Heart right ventricle (tissue), 16 donors: ENCODE measurements at regions not wholly inside any gene's neighbourhood (a gene's known extent, or its start where the extent isn't known, plus 50 kb on each side); places are given as distances from the start of the nearest gene placed in this dataset.

Experiments
- ATAC-seq, 8 donors: fragments of 200-7000 bp; cut with Tn5 transposase; one replicate each; pipeline ENCODE4 v1.9.1; 2020; ENCODE audit warnings: mild to moderate bottlenecking in 8 of 8, moderate library complexity in 8 of 8, moderate number of reproducible peaks in 1 of 8
- DNase-seq, 2 donors: peaks; one replicate each; pipeline ENCODE4 v3.0.0-alpha.2; 2020
- H3K27ac ChIP-seq, 10 donors: fragments of 200-600 bp; sonication (generic) in 2 of 10; one replicate each; pipeline versions ENCODE4 v1.5.0 to v1.8.0; 2020 to 2022; ENCODE audit warnings: mild to moderate bottlenecking in 3 of 10
- H3K27me3 ChIP-seq, 7 donors: fragments of 200-600 bp; one replicate each; pipeline ENCODE4 v1.8.0; 2021 to 2022; ENCODE audit warnings: mild to moderate bottlenecking in 2 of 7
- H3K36me3 ChIP-seq, 9 donors: fragments of 200-600 bp; sonication (generic) in 1 of 9; one replicate each; pipeline versions ENCODE4 v1.5.0 to v1.8.0; 2020 to 2022; ENCODE audit warnings: mild to moderate bottlenecking in 2 of 9
- H3K4me1 ChIP-seq, 9 donors: fragments of 200-600 bp; sonication (generic) in 1 of 9; one replicate each; pipeline versions ENCODE4 v1.5.0 to v1.8.0; 2020 to 2022; ENCODE audit warnings: mild to moderate bottlenecking in 4 of 9
- H3K4me3 ChIP-seq, 10 donors: fragments of 200-600 bp; sonication (generic) in 2 of 10; one replicate each; pipeline versions ENCODE4 v1.5.0 to v1.8.0; 2020 to 2022; ENCODE audit warnings: mild to moderate bottlenecking in 7 of 10, moderate library complexity in 2 of 10
- H3K9me3 ChIP-seq, 11 donors: fragments of 200-600 bp in 10 of 11; sonication (generic) in 2 of 11; one replicate each; pipeline versions ENCODE4 v1.5.0 to v1.8.0; 2013 to 2022; ENCODE audit warnings: mild to moderate bottlenecking in 2 of 11, control low read depth in 1 of 11, moderate library complexity in 1 of 11
- CTCF ChIP-seq, 9 donors: fragments of 200-600 bp; sonication (generic) in 2 of 9; IDR thresholded peaks; one replicate each; pipeline versions ENCODE4 v1.5.0 to v1.8.0; 2021 to 2022; ENCODE audit warnings: antibody characterized with exemption in 9 of 9, mild to moderate bottlenecking in 5 of 9, moderate library complexity in 1 of 9
- WGBS, 2 donors: extraction: QIAGEN DNeasy Blood & Tissue Kit; methylation state at CpG; one replicate each; pipeline ENCODE4 v1.1.7; 2013; ENCODE audit warnings: inconsistent platforms in 1 of 2; 5-methylcytosine and 5-hydroxymethylcytosine counted together
- intact Hi-C, 10 donors: fragments of 100-400 bp; cut with DNase I; formaldehyde crosslinking; loops; one replicate each; pipeline versions ENCODE4 v1.11.1 to v1.14.2; 2022
- donor health status: Arrhythmogenic right ventricular cardiomyopathy.
- donor health status: ischemic (EF 13 %, LVEDD 7.1; RV severe dilation, severe dysfunction).
- donor health status: healthy with polysubstance abuse.
- donor health status: DM: no; HTN: yes; CAD: no.
- donor health status: DM: no; HTN: no; CAD: no.
- donor health status: ischemic (EF 25% LVEDD 6.9; RV normal size, moderate dysfunction).
- donor health status: ischemic (EF 25% LVEDD 5.7; RV mildly dilated, moderate dysfunction).
- donor health status: healthy.
- donor health status: DM: yes; HTN: yes; CAD: no.
- donor health status: Ischemic cardiomyopathy.
- donor health status: ischemic (EF 35%, LVEDD 5.7; RV mildly dilated, moderate dysfunction).
- donor health status: nonischemic (EF 11% LVEDD 7.7; RV severe dilation, severe dysfunction).
- donor health status: DM: yes; HTN: yes; CAD: no.
- donor health status: PGD.
- donor health status: ischemic (EF 29% LVEDD 5.4; RV normal size, mild dysfunction).
- donor health status: nonischemic (EF 23%, LVEDD 6.1; RV moderate dilation, normal function).

DNA sequence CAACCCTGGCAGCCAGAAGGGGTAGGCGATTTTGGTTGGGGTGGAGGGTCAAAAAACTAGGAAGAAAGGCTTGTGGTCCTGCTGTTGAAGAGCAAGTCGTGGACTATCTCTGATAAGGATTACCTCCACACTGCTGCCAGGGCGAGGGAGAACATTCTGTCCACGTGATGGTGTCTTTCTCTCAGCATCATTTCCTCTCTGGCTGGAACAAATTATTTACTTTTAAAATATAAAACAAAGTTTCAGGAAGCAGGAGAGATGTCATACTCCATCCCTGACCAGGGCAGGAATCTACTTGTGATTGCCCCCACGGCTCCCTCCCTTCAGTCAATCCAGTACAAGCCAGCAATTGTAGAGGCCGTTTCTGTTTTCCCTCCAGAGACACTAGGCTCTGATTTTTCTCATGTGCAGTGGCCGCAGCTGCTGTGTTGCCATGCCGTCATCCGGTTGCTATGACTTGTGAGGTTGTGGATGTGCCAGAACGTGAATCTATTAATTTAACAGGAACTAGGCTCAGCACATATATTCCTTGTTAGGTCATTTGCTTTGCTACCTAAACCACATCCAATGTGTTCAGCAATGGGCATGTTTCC, 61.5 kb upstream of the PTGR2 start:
- no peak for TF ChIP-seq CTCF (IDR thresholded peaks at IDR 0.05)
- WGBS, 2 donors, result 36 to 43% methylated on average over 10 of the region's 10 CpGs
- peak; percentile 24 to 76 (median 52) for ATAC-seq
- Histone ChIP-seq H3K36me3 (no peaks in the 10 kb centered on the region), H3K9me3 (no peaks in the 10 kb centered on the region), H3K27me3 (no peaks in the 10 kb centered on the region), H3K4me3 (peak overlapping the region in 1 of 10 donors; percentile 10), H3K27ac (peak overlapping the region; percentile 64 to 100 (median 98)), H3K4me1 (peaks cover 24 to 67% (median 50%) of the 10 kb centered on the region in 9 donors)
- intact Hi-C loops, result loop anchor here in 9 of 10 donors (5.0 to 10.0 kb wide), 5 partner anchors 37 to 65 kb away; no protein-coding TSS in a partner anchor
- DNase-seq, result peak; percentile 54 to 85

DNA sequence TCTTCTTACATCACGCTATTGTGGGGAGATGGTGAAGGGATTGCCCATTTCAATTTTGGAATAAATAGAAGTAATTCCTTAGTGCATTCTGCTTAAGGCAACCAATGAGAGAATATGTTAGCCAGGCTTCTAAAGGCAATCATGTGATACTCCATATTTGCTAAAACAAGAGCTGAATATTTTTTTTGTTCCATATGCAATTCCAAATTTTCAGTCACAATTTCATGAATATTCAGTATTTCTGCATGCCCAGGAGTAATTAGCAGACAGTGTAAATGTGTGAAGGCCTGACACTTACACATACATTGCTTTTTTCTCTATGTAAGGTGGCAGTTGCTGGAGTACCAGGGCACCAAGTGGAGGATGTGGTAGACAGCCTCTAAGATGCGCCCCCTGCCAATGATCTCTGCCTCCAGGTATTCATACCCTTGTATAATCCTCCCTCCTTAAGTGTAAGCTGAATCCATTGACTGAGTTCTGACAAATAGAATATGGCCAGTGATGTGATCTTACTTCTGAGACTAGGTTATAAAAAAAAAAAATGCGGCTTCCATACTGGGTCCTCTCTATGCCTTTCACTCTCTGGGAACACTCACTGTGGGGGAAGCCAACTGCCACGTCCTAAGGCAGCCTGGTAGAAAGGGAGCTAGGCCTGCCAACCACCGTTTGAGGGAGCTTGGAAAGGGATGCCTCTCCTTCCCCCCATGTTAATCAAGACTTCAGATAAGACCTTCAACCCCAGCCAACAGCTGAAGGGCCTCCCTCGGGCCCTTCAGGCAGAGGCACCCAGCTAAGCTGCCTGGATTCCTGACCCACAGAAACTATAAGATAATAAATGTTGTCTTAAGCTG, 62.7 kb upstream of the PTGR2 start:
- whole genome bisulfite sequencing, 2 donors, result 55 to 65% methylated on average over 6 of the region's 6 CpGs
- H3K27me3 ChIP-seq, result no peaks in the 10 kb centered on the region
- intact Hi-C loops, result loop anchor here in 9 of 10 donors (5.0 to 10.0 kb wide), 5 partner anchors 37 to 64 kb away; no protein-coding TSS in a partner anchor
- no peak for TF ChIP-seq CTCF (IDR thresholded peaks at IDR 0.05)
- no peak overlapping the region for H3K4me3 ChIP-seq
- H3K36me3 ChIP-seq, result no peaks in the 10 kb centered on the region
- H3K9me3 ChIP-seq, result no peaks in the 10 kb centered on the region
- ATAC-seq, result no peak
- H3K4me1 ChIP-seq, result peaks cover 35 to 67% (median 58%) of the 10 kb centered on the region in 9 donors
- DNase-seq, result no peak
- H3K27ac ChIP-seq, result peak overlapping the region; percentile 64 to 100 (median 98)

- no peak for ATAC-seq
- no peaks in the 10 kb centered on the region for H3K9me3 ChIP-seq
- peak overlapping the region in 5 of 10 donors; percentile 76 to 84 (median 77) for H3K4me3 ChIP-seq
- H3K27ac ChIP-seq, result peak overlapping the region; percentile 97 to 100 (median 98)
- H3K4me1 ChIP-seq, result peaks cover 42 to 71% (median 65%) of the 10 kb centered on the region in 9 donors
- TF ChIP-seq CTCF (IDR thresholded peaks at IDR 0.05), result no peak
- H3K36me3 ChIP-seq, result no peaks in the 10 kb centered on the region
- 80 to 83% methylated on average over 4 of the region's 4 CpGs for WGBS, 2 donors
- H3K27me3 ChIP-seq, result no peaks in the 10 kb centered on the region
- intact Hi-C loops, result loop anchor here in 9 of 10 donors (5.0 to 10.0 kb wide), 5 partner anchors 36 to 63 kb away; no protein-coding TSS in a partner anchor
- no peak for DNase-seq
Observed at GRCh38 chr14:73788317-73788598, 63.4 kb upstream of the PTGR2 start.

GRCh38 chr14:73787486-73788316, 63.9 kb upstream of the PTGR2 start:
- intact Hi-C loops, result loop anchor here in 9 of 10 donors (2.0 to 10.0 kb wide), 7 partner anchors 27 to 63 kb away; a partner anchor contains a TSS
- H3K4me1 ChIP-seq, result peaks cover 45 to 77% (median 70%) of the 10 kb centered on the region in 9 donors
- H3K9me3 ChIP-seq, result no peaks in the 10 kb centered on the region
- ATAC-seq (no peak), DNase-seq (no peak)
- H3K4me3 ChIP-seq, result peak overlapping the region; percentile 48 to 98 (median 76)
- no peaks in the 10 kb centered on the region for H3K27me3 ChIP-seq
- TF ChIP-seq CTCF (IDR thresholded peaks at IDR 0.05), result no peak
- 2% methylated on average over 17 of the region's 17 CpGs for WGBS, 2 donors
- H3K36me3 ChIP-seq, result no peaks in the 10 kb centered on the region
- H3K27ac ChIP-seq, result peak overlapping the region; percentile 97 to 100 (median 98)
